ENCODE measurements at regions not wholly inside any gene's neighbourhood (a gene's known extent, or its start where the extent isn't known, plus 50 kb on each side); places are given as distances from the start of the nearest gene placed in this dataset.

GRCh38 chr6:166864333-166864732 is 92.0 kb downstream of the RNASET2 start:
- no peak for TF ChIP-seq CTCF (optimal IDR thresholded peaks at IDR 0.05 in 1 of 3, IDR thresholded peaks at IDR 0.05 in 1 of 3, conservative IDR thresholded peaks at IDR 0.05 in 1 of 3; ENCODE audit: extremely low read depth in 1 of 3, insufficient read depth in 2 of 3, low read length in 3 of 3)
- no peak for TF ChIP-seq EZH2 (IDR thresholded peaks at IDR 0.05; ENCODE audit: low read length)

All from keratinocyte (primary cell).